Activated naive CD4-positive, alpha-beta T cell treated with anti-CD3 and anti-CD28 coated beads, Interleukin-2, amount 10 ng/mL, durations not matched to agents 7 days and 5 days (primary cell): ENCODE measurements at regions not wholly inside any gene's neighbourhood (a gene's known extent, or its start where the extent isn't known, plus 50 kb on each side); places are given as distances from the start of the nearest gene placed in this dataset.
"Not testable (repeated sequence)": the region's sequence is repeated elsewhere in the genome, so short reads cannot be mapped to it uniquely, and the experiment has no call there.

Experiments
- CTCF ChIA-PET: fragments of 350-600 bp; sonication (Branson Sonifier 250); formaldehyde crosslinking; loops from one replicate; lab custom pipeline; 2021; ENCODE audit warnings: antibody characterized with exemption; lab: Charles Lee
- DNase-seq: peaks from one replicate; pipeline ENCODE4 v3.0.0-alpha.2; 2020
- H3K27ac Mint-ChIP-seq: one replicate; pipeline ENCODE4 v1.8.0; 2021; ENCODE audit warnings: mild to moderate bottlenecking, moderate library complexity, mixed read lengths
- H3K27me3 Mint-ChIP-seq: one replicate; pipeline ENCODE4 v1.8.0; 2021; ENCODE audit warnings: mild to moderate bottlenecking, mixed read lengths
- H3K36me3 Mint-ChIP-seq: one replicate; pipeline ENCODE4 v1.8.0; 2021; ENCODE audit warnings: mixed read lengths
- H3K4me1 Mint-ChIP-seq: one replicate; pipeline ENCODE4 v1.8.0; 2021; ENCODE audit warnings: mixed read lengths
- H3K4me3 Mint-ChIP-seq: one replicate; pipeline ENCODE4 v1.8.0; 2021; ENCODE audit warnings: mild to moderate bottlenecking, moderate library complexity, mixed read lengths
- H3K9me3 Mint-ChIP-seq: one replicate; pipeline ENCODE4 v1.8.0; 2021; ENCODE audit warnings: mixed read lengths

DNA sequence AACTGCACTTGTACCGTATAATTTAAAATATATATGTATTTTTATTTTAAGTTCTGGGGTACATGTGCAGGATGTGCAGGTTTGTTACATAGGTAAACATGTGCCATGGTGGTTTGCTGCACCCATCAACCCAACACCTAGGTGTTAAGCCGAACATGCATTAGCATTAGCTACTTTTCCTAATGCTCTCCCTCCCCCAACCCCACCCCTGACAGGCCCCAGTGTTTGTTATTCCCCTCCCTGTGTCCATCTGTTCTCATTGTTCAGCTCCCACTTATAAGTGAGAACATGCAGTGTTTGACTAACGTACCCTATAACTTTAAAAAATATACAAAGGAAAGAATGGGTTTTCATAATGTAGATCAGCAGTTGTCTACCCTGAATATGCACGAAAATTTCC lies 303.5 kb upstream of the BRINP1 start:
- DNase-seq, H3K27ac Mint-ChIP-seq, H3K4me1 Mint-ChIP-seq, H3K36me3 Mint-ChIP-seq, CTCF ChIA-PET, H3K9me3 Mint-ChIP-seq, H3K27me3 Mint-ChIP-seq, H3K4me3 Mint-ChIP-seq: not testable (repeated sequence)

GRCh38 chr9:119667916-119668315 lies 298.7 kb upstream of the BRINP1 start:
- no peak for DNase-seq
- no peaks in the 10 kb centered on the region for H3K9me3 Mint-ChIP-seq
- no peaks in the 10 kb centered on the region for H3K36me3 Mint-ChIP-seq
- H3K4me1 Mint-ChIP-seq = no peaks in the 10 kb centered on the region
- no peak overlapping the region for H3K27ac Mint-ChIP-seq
- CTCF ChIA-PET = no interaction called here
- no peaks in the 10 kb centered on the region for H3K27me3 Mint-ChIP-seq
- H3K4me3 Mint-ChIP-seq = no peak overlapping the region

DNA sequence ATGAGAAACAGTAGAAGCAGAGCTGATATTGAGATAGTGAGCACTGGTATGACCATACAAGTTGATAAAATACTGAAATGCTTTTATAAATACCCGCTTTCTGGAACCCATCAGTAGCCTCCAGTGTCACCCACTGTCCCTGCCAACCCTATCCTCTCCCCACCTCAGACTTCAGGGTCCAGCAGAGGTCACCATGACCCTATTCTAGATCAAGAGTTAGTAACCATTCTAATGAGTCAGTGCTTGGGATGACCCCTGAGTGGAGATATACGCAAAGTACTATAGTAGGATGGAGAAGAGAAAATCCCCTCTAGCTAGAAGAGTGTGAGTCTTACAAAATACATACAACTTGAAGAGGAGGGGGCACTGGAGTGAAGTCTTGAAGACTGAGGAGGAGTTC lies 297.9 kb upstream of the BRINP1 start:
- DNase-seq = no peak
- CTCF ChIA-PET = no interaction called here
- Mint-ChIP-seq H3K36me3 (no peaks in the 10 kb centered on the region), H3K4me1 (no peaks in the 10 kb centered on the region), H3K4me3 (no peak overlapping the region), H3K9me3 (peaks cover 2% of the 10 kb centered on the region), H3K27ac (no peak overlapping the region), H3K27me3 (no peaks in the 10 kb centered on the region)

DNA sequence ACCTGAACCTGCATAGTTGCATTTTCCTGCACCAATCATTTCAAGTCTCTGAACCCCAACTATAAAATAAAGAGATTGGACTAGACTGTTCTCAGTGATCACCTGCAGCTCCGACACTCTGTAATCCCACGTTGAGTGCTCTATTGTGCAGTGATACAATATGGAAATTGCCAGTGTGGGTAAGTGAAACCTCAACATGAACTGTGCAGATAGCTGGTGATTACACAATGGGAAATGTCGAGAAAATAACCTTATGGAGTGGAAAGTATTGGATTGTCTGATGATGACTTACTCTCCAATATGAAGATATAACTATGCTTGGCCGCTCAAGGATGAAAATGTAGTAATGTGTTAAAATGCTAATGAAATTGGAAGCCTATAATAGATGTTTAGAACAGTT lies 293.1 kb upstream of the BRINP1 start:
- Mint-ChIP-seq H3K27ac (no peak overlapping the region), H3K36me3 (no peaks in the 10 kb centered on the region), H3K9me3 (peaks cover 2% of the 10 kb centered on the region), H3K27me3 (no peaks in the 10 kb centered on the region), H3K4me1 (no peaks in the 10 kb centered on the region), H3K4me3 (no peak overlapping the region)
- CTCF ChIA-PET = interaction anchor here (0.6 kb wide), 1 partner anchor 894 kb away, joined by 3 read pairs; no protein-coding TSS in a partner anchor
- no peak for DNase-seq

DNA sequence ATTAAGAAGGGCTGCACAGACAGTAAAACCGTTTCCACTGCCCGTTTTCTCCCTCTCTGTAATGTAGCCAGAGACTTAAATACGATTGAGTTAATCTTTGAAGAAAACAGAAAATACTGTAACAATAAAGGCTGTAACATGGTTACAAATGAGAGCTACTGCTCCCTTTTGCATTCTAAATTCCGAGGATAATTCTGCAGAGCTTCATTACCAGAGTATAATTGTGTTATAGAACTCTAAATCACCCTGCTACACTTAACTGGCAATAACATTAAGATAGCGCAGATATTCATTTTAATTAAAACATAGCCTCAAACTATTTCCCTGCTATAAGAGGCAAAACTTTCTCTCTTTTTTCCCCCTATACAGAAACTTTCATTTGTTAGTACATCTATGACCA lies 283.7 kb upstream of the BRINP1 start:
- Mint-ChIP-seq H3K4me1 (no peaks in the 10 kb centered on the region), H3K27me3 (no peaks in the 10 kb centered on the region), H3K4me3 (no peak overlapping the region), H3K36me3 (no peaks in the 10 kb centered on the region), H3K27ac (no peak overlapping the region), H3K9me3 (no peaks in the 10 kb centered on the region)
- CTCF ChIA-PET = no interaction called here
- no peak for DNase-seq

GRCh38 chr9:119649205-119649604 lies 280.0 kb upstream of the BRINP1 start:
- CTCF ChIA-PET = no interaction called here
- no peak for DNase-seq
- Mint-ChIP-seq H3K27ac (no peak overlapping the region), H3K4me1 (no peaks in the 10 kb centered on the region), H3K36me3 (no peaks in the 10 kb centered on the region), H3K9me3 (peaks cover 5% of the 10 kb centered on the region), H3K27me3 (no peaks in the 10 kb centered on the region), H3K4me3 (no peak overlapping the region)

- Mint-ChIP-seq H3K9me3 (peaks cover 10% of the 10 kb centered on the region), H3K27me3 (no peaks in the 10 kb centered on the region), H3K36me3 (no peaks in the 10 kb centered on the region), H3K4me1 (no peaks in the 10 kb centered on the region), H3K27ac (no peak overlapping the region), H3K4me3 (no peak overlapping the region)
- no peak for DNase-seq
- CTCF ChIA-PET = no interaction called here
Observed at GRCh38 chr9:119639287-119639955, 270.2 kb upstream of the BRINP1 start.

DNA sequence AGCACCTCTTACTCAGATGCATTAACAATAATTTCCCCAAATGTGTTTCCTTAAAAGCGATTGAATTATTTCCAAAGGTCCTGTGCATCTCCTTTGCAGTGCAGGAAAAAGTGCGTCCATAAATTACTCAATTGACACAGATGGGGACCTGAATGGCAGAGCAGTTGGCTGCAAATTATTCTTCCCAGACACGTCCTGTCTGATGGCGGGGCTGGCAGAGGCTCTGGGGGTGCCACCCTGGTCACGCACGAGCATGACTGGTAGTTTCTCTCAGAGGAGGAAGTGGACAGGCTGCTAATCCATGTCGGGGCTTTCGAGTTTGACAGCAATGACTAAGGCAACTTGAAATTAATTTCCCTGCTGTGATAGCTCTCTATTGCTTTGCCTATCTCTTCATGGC lies 264.8 kb upstream of the BRINP1 start:
- H3K4me3 Mint-ChIP-seq = no peak overlapping the region
- DNase-seq = no peak

DNA sequence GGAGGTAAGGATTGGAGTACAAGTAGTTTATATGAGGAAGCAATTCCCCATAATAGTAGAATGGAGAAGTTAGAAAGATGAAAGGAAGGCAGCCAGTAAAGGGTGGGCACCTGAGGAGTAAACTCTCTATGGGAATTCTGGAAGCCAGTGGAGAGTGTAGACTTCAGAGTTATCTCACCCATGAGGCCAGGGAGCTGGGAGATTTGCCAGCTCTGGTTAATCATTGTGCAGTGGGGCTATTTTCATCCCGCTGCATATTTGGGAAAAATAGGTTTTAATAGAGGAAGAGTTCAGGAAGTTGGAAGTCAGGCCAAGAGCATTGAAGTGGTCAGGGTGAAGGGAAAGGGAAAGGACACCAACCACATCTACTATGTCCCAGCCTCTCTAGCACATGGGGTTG lies 242.3 kb upstream of the BRINP1 start:
- H3K4me3 Mint-ChIP-seq = no peak overlapping the region
- CTCF ChIA-PET = no interaction called here
- no peak overlapping the region for H3K27ac Mint-ChIP-seq

More for the DNA sequence above, 264.8 kb upstream of the BRINP1 start:
- Mint-ChIP-seq H3K4me1 (no peaks in the 10 kb centered on the region), H3K9me3 (peaks cover 10% of the 10 kb centered on the region), H3K27ac (no peak overlapping the region), H3K27me3 (no peaks in the 10 kb centered on the region), H3K36me3 (no peaks in the 10 kb centered on the region)
- CTCF ChIA-PET = no interaction called here

GRCh38 chr9:119609277-119609971 lies 240.2 kb upstream of the BRINP1 start:
- no peak for DNase-seq
- H3K9me3 Mint-ChIP-seq = peaks cover 2% of the 10 kb centered on the region
- H3K27ac Mint-ChIP-seq = no peak overlapping the region
- no peaks in the 10 kb centered on the region for H3K27me3 Mint-ChIP-seq
- no peaks in the 10 kb centered on the region for H3K4me1 Mint-ChIP-seq
- H3K36me3 Mint-ChIP-seq = no peaks in the 10 kb centered on the region
- CTCF ChIA-PET = no interaction called here
- H3K4me3 Mint-ChIP-seq = no peak overlapping the region

More for the DNA sequence above, 242.3 kb upstream of the BRINP1 start:
- DNase-seq = no peak
- Mint-ChIP-seq H3K4me1 (no peaks in the 10 kb centered on the region), H3K36me3 (no peaks in the 10 kb centered on the region), H3K27me3 (no peaks in the 10 kb centered on the region), H3K9me3 (peaks cover 2% of the 10 kb centered on the region)

DNA sequence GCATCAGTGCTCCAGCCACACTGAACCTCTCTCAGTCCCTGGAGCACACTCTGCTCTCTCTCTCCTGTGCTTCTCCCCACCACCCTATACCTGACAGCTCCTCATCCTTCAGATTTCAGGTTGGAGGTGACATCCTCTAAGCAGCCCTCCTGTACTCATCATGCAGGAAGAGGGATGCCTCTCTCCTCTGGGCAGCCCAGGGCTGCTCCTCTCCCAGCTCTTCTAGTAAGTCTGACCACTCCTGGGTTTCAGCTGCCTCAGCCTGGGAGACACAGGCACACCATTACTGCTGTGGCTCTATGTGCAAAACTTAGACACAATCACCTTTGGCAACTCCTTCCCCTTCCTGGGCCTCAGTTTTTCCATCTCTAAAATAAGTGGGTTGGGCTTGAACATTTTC lies 232.4 kb upstream of the BRINP1 start:
- H3K27me3 Mint-ChIP-seq = no peaks in the 10 kb centered on the region
- no peaks in the 10 kb centered on the region for H3K36me3 Mint-ChIP-seq
- no peak overlapping the region for H3K4me3 Mint-ChIP-seq
- no peaks in the 10 kb centered on the region for H3K9me3 Mint-ChIP-seq
- CTCF ChIA-PET = no interaction called here
- H3K27ac Mint-ChIP-seq = no peak overlapping the region
- H3K4me1 Mint-ChIP-seq = no peaks in the 10 kb centered on the region
- DNase-seq = no peak

GRCh38 chr9:119597499-119597898 lies 228.3 kb upstream of the BRINP1 start:
- Mint-ChIP-seq H3K4me3 (no peak overlapping the region), H3K4me1 (no peaks in the 10 kb centered on the region), H3K27ac (no peak overlapping the region), H3K27me3 (no peaks in the 10 kb centered on the region), H3K36me3 (no peaks in the 10 kb centered on the region), H3K9me3 (no peaks in the 10 kb centered on the region)
- no peak for DNase-seq
- CTCF ChIA-PET = no interaction called here

DNA sequence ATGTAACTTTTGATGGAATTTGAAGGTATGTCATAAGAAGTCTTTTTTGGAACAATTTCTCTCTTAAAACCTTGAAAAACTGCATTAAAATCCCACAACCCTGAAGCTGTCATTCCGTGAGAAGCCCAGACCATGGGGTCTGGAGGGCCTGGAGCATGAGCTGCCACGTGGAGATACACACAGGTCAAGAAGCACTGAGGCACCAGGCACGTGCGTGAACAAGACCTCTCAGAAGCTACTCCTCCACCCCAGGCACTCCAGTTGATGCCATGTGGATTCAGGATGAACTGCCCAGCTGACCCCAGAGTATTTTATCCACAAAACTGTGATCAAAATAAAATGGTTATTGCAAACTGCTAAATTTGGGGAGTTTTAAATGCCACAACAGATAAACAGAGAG lies 227.5 kb upstream of the BRINP1 start:
- H3K27ac Mint-ChIP-seq = no peak overlapping the region
- CTCF ChIA-PET = no interaction called here
- H3K4me1 Mint-ChIP-seq = no peaks in the 10 kb centered on the region
- no peaks in the 10 kb centered on the region for H3K36me3 Mint-ChIP-seq
- H3K27me3 Mint-ChIP-seq = no peaks in the 10 kb centered on the region
- H3K9me3 Mint-ChIP-seq = no peaks in the 10 kb centered on the region
- H3K4me3 Mint-ChIP-seq = no peak overlapping the region
- DNase-seq = no peak

- DNase-seq = no peak
- H3K9me3 Mint-ChIP-seq = no peaks in the 10 kb centered on the region
- CTCF ChIA-PET = no interaction called here
- no peak overlapping the region for H3K27ac Mint-ChIP-seq
- no peaks in the 10 kb centered on the region for H3K36me3 Mint-ChIP-seq
- H3K4me3 Mint-ChIP-seq = no peak overlapping the region
- no peaks in the 10 kb centered on the region for H3K4me1 Mint-ChIP-seq
- no peaks in the 10 kb centered on the region for H3K27me3 Mint-ChIP-seq
Observed at GRCh38 chr9:119588874-119589744, 219.9 kb upstream of the BRINP1 start.
